GM12891 (cell line): ENCODE measurements at regions not wholly inside any gene's neighbourhood (a gene's known extent, or its start where the extent isn't known, plus 50 kb on each side); places are given as distances from the start of the nearest gene placed in this dataset.

ENCODE experiments used
- PAX5 ChIP-seq: IDR thresholded peaks from 2 replicates; pipeline ENCODE4 v1.6.1; 2011; ENCODE audit warnings: low read length, moderate library complexity, mild to moderate bottlenecking; ENCODE audit not compliant: insufficient read depth, severe bottlenecking
- POLR2A ChIP-seq: IDR thresholded peaks from 2 replicates; pipeline ENCODE4 v1.6.1; 2011; ENCODE audit warnings: low read depth, low read length, control low read depth
- POLR2AphosphoS5 ChIP-seq: IDR thresholded peaks from 2 replicates; pipeline ENCODE4 v1.6.1; 2011; ENCODE audit warnings: low read depth, low read length, control low read depth
- SPI1 ChIP-seq: IDR thresholded peaks from 2 replicates; pipeline ENCODE4 v1.6.1; 2011; ENCODE audit warnings: low read depth, low read length, control low read depth
- TAF1 ChIP-seq: IDR thresholded peaks from 2 replicates; pipeline ENCODE4 v1.6.1; 2011; ENCODE audit warnings: low read depth, low read length, control low read depth

GRCh38 chr14:51176839-51177238 is 63.2 kb upstream of the TMX1 start:
- TF ChIP-seq POLR2AphosphoS5 (no peak), POLR2A (no peak), TAF1 (no peak), SPI1 (no peak), PAX5 (no peak)
